22Rv1 (cell line): ENCODE measurements at regions not wholly inside any gene's neighbourhood (a gene's known extent, or its start where the extent isn't known, plus 50 kb on each side); places are given as distances from the start of the nearest gene placed in this dataset.

Experiments
- CTCF ChIP-seq: fragments of 450-650 bp; IDR thresholded peaks from 2 replicates; pipeline ENCODE4 v1.5.1; 2017; ENCODE audit warnings: mild to moderate bottlenecking
- ZFX ChIP-seq: fragments of 450-650 bp; IDR thresholded peaks from 2 replicates; pipeline ENCODE4 v1.6.1; 2017; ENCODE audit warnings: antibody characterized with exemption, borderline replicate concordance

GRCh38 chr18:54662986-54663385, 71.9 kb downstream of the DYNAP start:
- TF ChIP-seq CTCF (no peak), ZFX (no peak)
